ENCODE measurements at regions not wholly inside any gene's neighbourhood (a gene's known extent, or its start where the extent isn't known, plus 50 kb on each side); places are given as distances from the start of the nearest gene placed in this dataset.

GRCh38 chr1:209123601-209124000, 459.9 kb upstream of the CAMK1G start:
- TF ChIP-seq POLR2A (IDR thresholded peaks at IDR 0.05): no peak
- TF ChIP-seq CTCF (IDR thresholded peaks at IDR 0.05): no peak
